Breast epithelium (tissue), 3 donors: ENCODE measurements at regions not wholly inside any gene's neighbourhood (a gene's known extent, or its start where the extent isn't known, plus 50 kb on each side); places are given as distances from the start of the nearest gene placed in this dataset.
"Not testable (repeated sequence)": the region's sequence is repeated elsewhere in the genome, so short reads cannot be mapped to it uniquely, and the experiment has no call there.

Experiments
- CTCF ChIP-seq, 3 donors: fragments of 450-650 bp; IDR thresholded peaks; one replicate each; pipeline ENCODE4 v1.5.1; 2016 to 2017; ENCODE audit warnings: antibody characterized with exemption in 3 of 3, mild to moderate bottlenecking in 3 of 3, moderate library complexity in 3 of 3
- POLR2A ChIP-seq: fragments of 450-650 bp; IDR thresholded peaks from one replicate; pipeline ENCODE4 v1.6.1; 2016; ENCODE audit warnings: antibody characterized with exemption, mild to moderate bottlenecking, moderate library complexity
- POLR2AphosphoS5 ChIP-seq, 3 donors: sonication (generic); formaldehyde crosslinking; IDR thresholded peaks; one replicate each; pipeline ENCODE4 v1.6.1; 2017; ENCODE audit warnings: antibody characterized with exemption in 3 of 3

- TF ChIP-seq CTCF (IDR thresholded peaks at IDR 0.05); POLR2A; POLR2AphosphoS5 (IDR thresholded peaks at IDR 0.05): not testable (repeated sequence)
These were observed 366.5 kb upstream of the PODXL start for GRCh38 chr7:131922948-131923347.
